Hepatocyte (in vitro differentiated cells): ENCODE measurements at regions not wholly inside any gene's neighbourhood (a gene's known extent, or its start where the extent isn't known, plus 50 kb on each side); places are given as distances from the start of the nearest gene placed in this dataset.

Source experiments
- DNase-seq: peaks from one replicate; pipeline ENCODE4 v3.0.0-alpha.2; 2016; ENCODE audit warnings: low spot score
- H2AFZ ChIP-seq: fragments of 200-600 bp; sonication (generic); 2 replicates; pipeline ENCODE4 v1.6.0; 2016; ENCODE audit warnings: antibody characterized with exemption, mild to moderate bottlenecking
- H3K27ac ChIP-seq: fragments of 200-600 bp; sonication (generic); 2 replicates; pipeline ENCODE4 v1.5.1; 2016; ENCODE audit warnings: mild to moderate bottlenecking
- H3K27me3 ChIP-seq: fragments of 200-600 bp; sonication (generic); 2 replicates; pipeline ENCODE4 v1.6.1; 2016
- H3K36me3 ChIP-seq: fragments of 200-600 bp; sonication (generic); replicated peaks from 2 replicates; pipeline ENCODE4 v1.5.1; 2016; ENCODE audit warnings: low read depth; ENCODE audit not compliant: insufficient read depth
- H3K4me1 ChIP-seq: fragments of 200-600 bp; sonication (generic); 2 replicates; pipeline ENCODE4 v1.5.1; 2016; ENCODE audit warnings: mild to moderate bottlenecking, moderate library complexity; ENCODE audit not compliant: insufficient read depth
- H3K4me2 ChIP-seq: fragments of 200-600 bp; sonication (generic); 2 replicates; pipeline ENCODE4 v1.6.0; 2016
- H3K4me3 ChIP-seq: fragments of 200-600 bp; sonication (generic); 2 replicates; pipeline ENCODE4 v1.5.1; 2016; ENCODE audit warnings: mild to moderate bottlenecking
- H3K79me2 ChIP-seq: fragments of 200-600 bp; sonication (generic); 2 replicates; pipeline ENCODE4 v1.6.0; 2017; ENCODE audit warnings: mild to moderate bottlenecking
- H3K9me2 ChIP-seq: fragments of 200-600 bp; sonication (generic); replicated peaks from 2 replicates; pipeline ENCODE4 v1.6.0; 2017; ENCODE audit warnings: mild to moderate bottlenecking; ENCODE audit not compliant: insufficient read depth
- H3K9me3 ChIP-seq: fragments of 200-600 bp; sonication (generic); 2 replicates; pipeline ENCODE4 v1.5.1; 2016; ENCODE audit warnings: low read depth, mild to moderate bottlenecking
- H4K20me1 ChIP-seq: fragments of 200-600 bp; sonication (generic); 2 replicates; pipeline ENCODE4 v1.6.0; 2016; ENCODE audit warnings: mild to moderate bottlenecking; ENCODE audit not compliant: insufficient read depth, poor library complexity, severe bottlenecking
- EZH2 ChIP-seq: fragments of 200-600 bp; sonication (generic); IDR thresholded peaks from 2 replicates; pipeline ENCODE4 v1.6.1; 2016; ENCODE audit warnings: antibody characterized with exemption, mild to moderate bottlenecking, borderline replicate concordance
- EZH2phosphoT487 ChIP-seq: fragments of 200-600 bp; sonication (generic); IDR thresholded peaks from one replicate; pipeline ENCODE4 v1.6.1; 2018; ENCODE audit warnings: antibody characterized with exemption, mild to moderate bottlenecking, low read depth, moderate library complexity; ENCODE audit not compliant: unreplicated experiment, severe bottlenecking
- WGBS: methylation state at CpG from one replicate; pipeline ENCODE4 v1.1.6; 2016; ENCODE audit warnings: low lambda C conversion rate; ENCODE audit errors: missing lambda C conversion rate; 5-methylcytosine and 5-hydroxymethylcytosine counted together
- TF ChIP-seq, protein P1 (sequence below): fragments of 200-600 bp; sonication (generic); IDR thresholded peaks from 2 replicates; pipeline ENCODE4 v1.5.1; 2016; ENCODE audit warnings: antibody characterized with exemption, mild to moderate bottlenecking; ENCODE audit not compliant: poor library complexity

GRCh38 chr1:199178646-199179045 is 539.8 kb downstream of the PTPRC start:
- H3K4me2 ChIP-seq, result no peak overlapping the region
- DNase-seq, result no peak
- no peak overlapping the region for H3K4me3 ChIP-seq
- H2AFZ ChIP-seq, result no peak overlapping the region
- H3K36me3 ChIP-seq, result no peaks in the 10 kb centered on the region
- H3K27ac ChIP-seq, result no peak overlapping the region
- H3K9me3 ChIP-seq, result no peaks in the 10 kb centered on the region
- H3K4me1 ChIP-seq, result no peaks in the 10 kb centered on the region
- no peaks in the 10 kb centered on the region for H3K9me2 ChIP-seq
- no peaks in the 10 kb centered on the region for H3K79me2 ChIP-seq
- WGBS, result 96% methylated on average over 2 of the region's 2 CpGs
- no peaks in the 10 kb centered on the region for H4K20me1 ChIP-seq
- TF ChIP-seq, protein P1, sequence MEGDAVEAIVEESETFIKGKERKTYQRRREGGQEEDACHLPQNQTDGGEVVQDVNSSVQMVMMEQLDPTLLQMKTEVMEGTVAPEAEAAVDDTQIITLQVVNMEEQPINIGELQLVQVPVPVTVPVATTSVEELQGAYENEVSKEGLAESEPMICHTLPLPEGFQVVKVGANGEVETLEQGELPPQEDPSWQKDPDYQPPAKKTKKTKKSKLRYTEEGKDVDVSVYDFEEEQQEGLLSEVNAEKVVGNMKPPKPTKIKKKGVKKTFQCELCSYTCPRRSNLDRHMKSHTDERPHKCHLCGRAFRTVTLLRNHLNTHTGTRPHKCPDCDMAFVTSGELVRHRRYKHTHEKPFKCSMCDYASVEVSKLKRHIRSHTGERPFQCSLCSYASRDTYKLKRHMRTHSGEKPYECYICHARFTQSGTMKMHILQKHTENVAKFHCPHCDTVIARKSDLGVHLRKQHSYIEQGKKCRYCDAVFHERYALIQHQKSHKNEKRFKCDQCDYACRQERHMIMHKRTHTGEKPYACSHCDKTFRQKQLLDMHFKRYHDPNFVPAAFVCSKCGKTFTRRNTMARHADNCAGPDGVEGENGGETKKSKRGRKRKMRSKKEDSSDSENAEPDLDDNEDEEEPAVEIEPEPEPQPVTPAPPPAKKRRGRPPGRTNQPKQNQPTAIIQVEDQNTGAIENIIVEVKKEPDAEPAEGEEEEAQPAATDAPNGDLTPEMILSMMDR, result no peak
- TF ChIP-seq EZH2 (no peak), EZH2phosphoT487 (no peak)
- H3K27me3 ChIP-seq, result no peaks in the 10 kb centered on the region

GRCh38 chr1:199182186-199182843 is 543.5 kb downstream of the PTPRC start:
- H3K79me2 ChIP-seq, result no peaks in the 10 kb centered on the region
- WGBS, result 56% methylated on average over 2 of the region's 2 CpGs
- no peak overlapping the region for H3K4me3 ChIP-seq
- no peak overlapping the region for H3K4me2 ChIP-seq
- no peaks in the 10 kb centered on the region for H3K36me3 ChIP-seq
- DNase-seq, result no peak
- no peaks in the 10 kb centered on the region for H4K20me1 ChIP-seq
- no peaks in the 10 kb centered on the region for H3K27me3 ChIP-seq
- no peaks in the 10 kb centered on the region for H3K9me2 ChIP-seq
- no peaks in the 10 kb centered on the region for H3K9me3 ChIP-seq
- no peak overlapping the region for H3K27ac ChIP-seq
- no peak overlapping the region for H2AFZ ChIP-seq
- TF ChIP-seq EZH2phosphoT487, result no peak
- TF ChIP-seq, protein P1, result no peak
- no peak for TF ChIP-seq EZH2
- H3K4me1 ChIP-seq, result no peaks in the 10 kb centered on the region

- Histone ChIP-seq H3K36me3 (no peaks in the 10 kb centered on the region), H2AFZ (no peak overlapping the region), H3K79me2 (no peaks in the 10 kb centered on the region), H3K27me3 (no peaks in the 10 kb centered on the region), H3K9me3 (no peaks in the 10 kb centered on the region), H3K9me2 (no peaks in the 10 kb centered on the region), H4K20me1 (no peaks in the 10 kb centered on the region), H3K4me3 (no peak overlapping the region), H3K4me2 (no peak overlapping the region), H3K4me1 (no peaks in the 10 kb centered on the region), H3K27ac (no peak overlapping the region)
- TF ChIP-seq, protein P1, result no peak
- TF ChIP-seq EZH2 (no peak), EZH2phosphoT487 (no peak)
- DNase-seq, result no peak
- 98% methylated on average over 4 of the region's 4 CpGs for WGBS
Measured at GRCh38 chr1:199184180-199184579, 545.3 kb downstream of the PTPRC start.

- Histone ChIP-seq H3K4me3 (no peak overlapping the region), H3K4me2 (no peak overlapping the region), H3K4me1 (no peaks in the 10 kb centered on the region), H3K9me3 (no peaks in the 10 kb centered on the region), H3K27ac (no peak overlapping the region), H4K20me1 (no peaks in the 10 kb centered on the region), H3K79me2 (no peaks in the 10 kb centered on the region), H3K9me2 (no peaks in the 10 kb centered on the region), H2AFZ (no peak overlapping the region), H3K27me3 (no peaks in the 10 kb centered on the region), H3K36me3 (no peaks in the 10 kb centered on the region)
- DNase-seq, result no peak
- TF ChIP-seq, protein P1, result no peak
- no peak for TF ChIP-seq EZH2
- TF ChIP-seq EZH2phosphoT487, result no peak
- WGBS, result 92% methylated on average over 7 of the region's 7 CpGs
Measured at GRCh38 chr1:199194862-199195261, 556.0 kb downstream of the PTPRC start.
